Suppressor macrophage (primary cell): ENCODE measurements at regions not wholly inside any gene's neighbourhood (a gene's known extent, or its start where the extent isn't known, plus 50 kb on each side); places are given as distances from the start of the nearest gene placed in this dataset.

Source experiments
- DNase-seq, 4 experiments: peaks; one replicate each; pipeline ENCODE4 v3.0.0-alpha.2; 2020 to 2022

GRCh38 chr11:19327280-19327679 is 86.5 kb upstream of the E2F8 start:
- DNase-seq = no peak

- no peak for DNase-seq
These were observed 85.8 kb upstream of the E2F8 start for GRCh38 chr11:19326499-19326898.

- DNase-seq = no peak
These were observed 82.8 kb upstream of the E2F8 start for GRCh38 chr11:19323502-19323901.

- DNase-seq = no peak
These were observed 80.6 kb upstream of the E2F8 start for GRCh38 chr11:19321351-19321750.

GRCh38 chr11:19320827-19321226 is 80.1 kb upstream of the E2F8 start:
- no peak for DNase-seq

GRCh38 chr11:19316434-19316833 is 75.7 kb upstream of the E2F8 start:
- DNase-seq = no peak

- DNase-seq = no peak
These were observed 74.8 kb upstream of the E2F8 start for GRCh38 chr11:19315511-19315910.

- DNase-seq = no peak
These were observed 72.4 kb upstream of the E2F8 start for GRCh38 chr11:19313140-19313539.

GRCh38 chr11:19311308-19312030 is 70.7 kb upstream of the E2F8 start:
- peak; percentile 56 to 75 (median 68) for DNase-seq

GRCh38 chr11:19307498-19307897 is 66.8 kb upstream of the E2F8 start:
- no peak for DNase-seq

GRCh38 chr11:19306179-19306944 is 65.6 kb upstream of the E2F8 start:
- DNase-seq = no peak

GRCh38 chr11:19301361-19301760 is 60.6 kb upstream of the E2F8 start:
- no peak for DNase-seq

- DNase-seq = no peak
These were observed 53.7 kb upstream of the E2F8 start for GRCh38 chr11:19294444-19294843.

GRCh38 chr11:19291064-19291463 is 50.3 kb upstream of the E2F8 start:
- DNase-seq = no peak
